Neural progenitor cell (in vitro differentiated cells): ENCODE measurements at regions not wholly inside any gene's neighbourhood (a gene's known extent, or its start where the extent isn't known, plus 50 kb on each side); places are given as distances from the start of the nearest gene placed in this dataset.
A peak's percentile ranks its signal among the peaks of the same experiment; 100 is the strongest.

Source experiments
- DNase-seq: peaks from one replicate; pipeline ENCODE4 v3.0.0-alpha.2; 2016; ENCODE audit warnings: low spot score
- H2AFZ ChIP-seq: fragments of 200-600 bp; sonication (generic); replicated peaks from 2 replicates; pipeline ENCODE4 v1.6.1; 2016; ENCODE audit warnings: antibody characterized with exemption
- H3F3A ChIP-seq: fragments of 200-600 bp; sonication (generic); 2 replicates; pipeline ENCODE4 v1.6.1; 2016; ENCODE audit warnings: antibody characterized with exemption, low read depth
- H3K27ac ChIP-seq: fragments of 200-600 bp; sonication (generic); 2 replicates; pipeline ENCODE4 v1.5.1; 2016; ENCODE audit warnings: mild to moderate bottlenecking
- H3K27me3 ChIP-seq: fragments of 200-600 bp; sonication (generic); 2 replicates; pipeline ENCODE4 v1.6.1; 2016; ENCODE audit warnings: mild to moderate bottlenecking, moderate library complexity
- H3K36me3 ChIP-seq: fragments of 200-600 bp; sonication (generic); 2 replicates; pipeline ENCODE4 v1.5.1; 2016
- H3K4me1 ChIP-seq: fragments of 200-600 bp; sonication (generic); 2 replicates; pipeline ENCODE4 v1.6.1; 2016; ENCODE audit warnings: mixed run types
- H3K4me2 ChIP-seq: fragments of 200-600 bp; sonication (generic); 2 replicates; pipeline ENCODE4 v1.6.1; 2016
- H3K4me3 ChIP-seq: fragments of 200-600 bp; sonication (generic); 2 replicates; pipeline ENCODE4 v1.5.1; 2016
- H3K79me2 ChIP-seq: fragments of 200-600 bp; sonication (generic); 2 replicates; pipeline ENCODE4 v1.6.1; 2016; ENCODE audit warnings: low read depth
- H3K9ac ChIP-seq: fragments of 200-600 bp; sonication (generic); 2 replicates; pipeline ENCODE4 v1.6.1; 2016
- H3K9me3 ChIP-seq: fragments of 200-600 bp; sonication (generic); 2 replicates; pipeline ENCODE4 v1.5.1; 2016; ENCODE audit warnings: low read depth
- H4K20me1 ChIP-seq: fragments of 200-600 bp; sonication (generic); 2 replicates; pipeline ENCODE4 v1.6.1; 2016; ENCODE audit warnings: low read depth
- H3K27ac Mint-ChIP-seq: 3 replicates; pipeline ENCODE4 v1.8.0; 2021; ENCODE audit warnings: mixed read lengths
- H3K27me3 Mint-ChIP-seq: 2 replicates; pipeline ENCODE4 v1.8.0; 2022; ENCODE audit warnings: low read depth, mild to moderate bottlenecking, inconsistent platforms, moderate library complexity, mixed read lengths; ENCODE audit not compliant: insufficient read depth
- H3K36me3 Mint-ChIP-seq: 3 replicates; pipeline ENCODE4 v1.8.0; 2021; ENCODE audit warnings: mixed read lengths
- H3K4me1 Mint-ChIP-seq: 3 replicates; pipeline ENCODE4 v1.8.0; 2021; ENCODE audit warnings: mixed read lengths
- H3K4me3 Mint-ChIP-seq: 3 replicates; pipeline ENCODE4 v1.8.0; 2021; ENCODE audit warnings: mild to moderate bottlenecking, moderate library complexity, mixed read lengths
- H3K9me3 Mint-ChIP-seq: 3 replicates; pipeline ENCODE4 v1.8.0; 2020; ENCODE audit warnings: mixed read lengths
- EZH2 ChIP-seq: fragments of 200-600 bp; sonication (generic); IDR thresholded peaks from 2 replicates; pipeline ENCODE4 v1.6.1; 2017; ENCODE audit warnings: antibody characterized with exemption, mild to moderate bottlenecking, moderate library complexity
- EZH2phosphoT487 ChIP-seq: fragments of 200-600 bp; sonication (generic); IDR thresholded peaks from 2 replicates; pipeline ENCODE4 v1.6.1; 2017; ENCODE audit warnings: antibody characterized with exemption
- TF ChIP-seq, protein P1 (sequence below): fragments of 200-600 bp; sonication (generic); IDR thresholded peaks from 2 replicates; pipeline ENCODE4 v1.5.1; 2017; ENCODE audit warnings: antibody characterized with exemption, mild to moderate bottlenecking

DNA sequence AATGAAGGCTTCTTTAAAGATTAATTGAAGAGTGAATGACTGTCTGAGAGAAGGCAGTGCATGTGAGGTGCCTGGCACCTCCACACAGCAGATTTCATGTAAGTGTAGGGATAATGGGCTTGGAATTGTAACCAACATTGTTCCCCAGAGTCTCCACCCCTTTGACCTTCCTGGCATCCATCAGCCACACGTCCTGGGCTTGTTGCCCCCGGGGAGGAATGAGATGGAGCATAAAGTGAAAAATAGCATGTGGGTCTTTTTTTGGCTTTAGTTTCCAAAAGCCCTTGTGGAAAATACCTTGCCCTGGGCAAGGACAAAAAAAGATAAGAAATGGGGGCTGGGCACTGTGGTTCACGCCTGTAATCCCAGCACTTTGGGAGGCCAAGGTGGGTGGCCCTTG lies 242.2 kb upstream of the ECI2 start:
- no peak overlapping the region for H3K27ac ChIP-seq
- H3K4me1 Mint-ChIP-seq = peaks cover 5% of the 10 kb centered on the region
- H3F3A ChIP-seq = no peaks in the 10 kb centered on the region
- no peak overlapping the region for H3K4me3 Mint-ChIP-seq
- no peak overlapping the region for H3K4me3 ChIP-seq
- no peak overlapping the region for H3K27ac Mint-ChIP-seq
- H2AFZ ChIP-seq = no peak overlapping the region
- H3K36me3 Mint-ChIP-seq = no peaks in the 10 kb centered on the region
- H3K9ac ChIP-seq = no peak overlapping the region
- H3K9me3 Mint-ChIP-seq = peaks cover 15% of the 10 kb centered on the region
- no peaks in the 10 kb centered on the region for H3K36me3 ChIP-seq
- H3K27me3 ChIP-seq = no peaks in the 10 kb centered on the region
- H3K9me3 ChIP-seq = no peaks in the 10 kb centered on the region
- DNase-seq = no peak
- peaks cover 9% of the 10 kb centered on the region for H3K4me1 ChIP-seq
- H3K79me2 ChIP-seq = no peaks in the 10 kb centered on the region
- H4K20me1 ChIP-seq = no peaks in the 10 kb centered on the region
- no peak overlapping the region for H3K4me2 ChIP-seq
- peaks cover 3% of the 10 kb centered on the region for H3K27me3 Mint-ChIP-seq
- TF ChIP-seq EZH2phosphoT487 (no peak), EZH2 (no peak)
- TF ChIP-seq, protein P1, sequence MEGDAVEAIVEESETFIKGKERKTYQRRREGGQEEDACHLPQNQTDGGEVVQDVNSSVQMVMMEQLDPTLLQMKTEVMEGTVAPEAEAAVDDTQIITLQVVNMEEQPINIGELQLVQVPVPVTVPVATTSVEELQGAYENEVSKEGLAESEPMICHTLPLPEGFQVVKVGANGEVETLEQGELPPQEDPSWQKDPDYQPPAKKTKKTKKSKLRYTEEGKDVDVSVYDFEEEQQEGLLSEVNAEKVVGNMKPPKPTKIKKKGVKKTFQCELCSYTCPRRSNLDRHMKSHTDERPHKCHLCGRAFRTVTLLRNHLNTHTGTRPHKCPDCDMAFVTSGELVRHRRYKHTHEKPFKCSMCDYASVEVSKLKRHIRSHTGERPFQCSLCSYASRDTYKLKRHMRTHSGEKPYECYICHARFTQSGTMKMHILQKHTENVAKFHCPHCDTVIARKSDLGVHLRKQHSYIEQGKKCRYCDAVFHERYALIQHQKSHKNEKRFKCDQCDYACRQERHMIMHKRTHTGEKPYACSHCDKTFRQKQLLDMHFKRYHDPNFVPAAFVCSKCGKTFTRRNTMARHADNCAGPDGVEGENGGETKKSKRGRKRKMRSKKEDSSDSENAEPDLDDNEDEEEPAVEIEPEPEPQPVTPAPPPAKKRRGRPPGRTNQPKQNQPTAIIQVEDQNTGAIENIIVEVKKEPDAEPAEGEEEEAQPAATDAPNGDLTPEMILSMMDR = no peak

DNA sequence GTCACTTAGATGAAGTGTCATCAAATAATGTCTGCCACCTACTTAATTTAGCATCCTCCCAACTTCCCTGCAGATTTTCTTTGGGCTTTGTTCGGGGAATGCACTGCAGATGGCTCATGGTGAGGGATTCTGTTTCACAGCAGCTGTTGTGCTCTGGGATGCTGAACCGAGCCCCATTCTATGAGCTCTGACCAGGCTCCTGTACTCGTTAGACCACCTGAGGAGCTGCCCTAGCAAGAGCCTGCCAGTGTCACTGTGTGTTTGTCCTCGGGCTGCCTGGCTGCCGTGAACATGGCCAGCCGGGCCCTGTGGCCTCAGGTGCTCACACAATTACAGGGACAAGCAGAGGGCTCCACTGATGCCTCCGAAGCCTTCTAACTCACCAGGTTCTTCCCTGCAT lies 238.8 kb upstream of the ECI2 start:
- Histone ChIP-seq H3K9me3 (no peaks in the 10 kb centered on the region), H2AFZ (peak overlapping the region; percentile 13), H3K4me2 (no peak overlapping the region), H3F3A (no peaks in the 10 kb centered on the region), H3K4me1 (peaks cover 9% of the 10 kb centered on the region), H3K36me3 (no peaks in the 10 kb centered on the region), H3K27ac (no peak overlapping the region), H3K9ac (no peak overlapping the region), H3K4me3 (no peak overlapping the region), H3K27me3 (no peaks in the 10 kb centered on the region), H4K20me1 (no peaks in the 10 kb centered on the region), H3K79me2 (no peaks in the 10 kb centered on the region)
- DNase-seq = peak; percentile 45
- no peak overlapping the region for H3K27ac Mint-ChIP-seq
- H3K36me3 Mint-ChIP-seq = no peaks in the 10 kb centered on the region
- TF ChIP-seq, protein P1 = no peak
- TF ChIP-seq EZH2 (no peak), EZH2phosphoT487 (no peak)
- peaks cover 10% of the 10 kb centered on the region for H3K9me3 Mint-ChIP-seq
- H3K4me3 Mint-ChIP-seq = no peak overlapping the region
- peaks cover 5% of the 10 kb centered on the region for H3K4me1 Mint-ChIP-seq
- H3K27me3 Mint-ChIP-seq = peaks cover 3% of the 10 kb centered on the region

DNA sequence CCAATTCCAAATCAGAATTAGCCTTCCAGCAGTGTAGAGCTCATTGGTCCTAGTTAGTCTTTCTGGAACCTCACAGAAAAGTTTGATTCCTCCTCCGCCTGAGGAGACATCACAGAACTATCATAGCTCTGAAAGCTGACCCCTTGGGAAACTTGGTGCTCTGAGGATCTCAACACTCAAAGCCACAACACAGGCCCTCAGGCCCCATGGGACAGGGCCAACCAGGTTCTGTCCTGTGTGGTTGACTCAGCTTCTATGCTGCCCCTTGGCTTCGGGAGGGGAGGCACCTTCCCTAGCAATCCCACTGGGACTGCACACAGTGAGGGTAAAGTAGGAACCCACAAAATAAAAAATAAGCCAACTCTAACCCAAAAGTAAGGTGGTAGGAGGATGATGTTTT lies 237.5 kb upstream of the ECI2 start:
- H3K36me3 Mint-ChIP-seq = no peaks in the 10 kb centered on the region
- H3K4me3 Mint-ChIP-seq = no peak overlapping the region
- no peak for DNase-seq
- peaks cover 5% of the 10 kb centered on the region for H3K4me1 Mint-ChIP-seq
- no peak overlapping the region for H3K4me2 ChIP-seq
- H3K9ac ChIP-seq = no peak overlapping the region
- peaks cover 9% of the 10 kb centered on the region for H3K4me1 ChIP-seq
- H3F3A ChIP-seq = no peaks in the 10 kb centered on the region
- no peak overlapping the region for H2AFZ ChIP-seq
- H3K27ac Mint-ChIP-seq = no peak overlapping the region
- peaks cover 8% of the 10 kb centered on the region for H3K9me3 Mint-ChIP-seq
- no peaks in the 10 kb centered on the region for H3K27me3 ChIP-seq
- H3K9me3 ChIP-seq = no peaks in the 10 kb centered on the region
- H4K20me1 ChIP-seq = no peaks in the 10 kb centered on the region
- peaks cover 6% of the 10 kb centered on the region for H3K27me3 Mint-ChIP-seq
- no peaks in the 10 kb centered on the region for H3K79me2 ChIP-seq
- no peak overlapping the region for H3K4me3 ChIP-seq
- TF ChIP-seq EZH2phosphoT487 (no peak), EZH2 (no peak)
- TF ChIP-seq, protein P1 = no peak
- H3K27ac ChIP-seq = no peak overlapping the region
- H3K36me3 ChIP-seq = no peaks in the 10 kb centered on the region
